PC-9 (cell line): ENCODE measurements at regions not wholly inside any gene's neighbourhood (a gene's known extent, or its start where the extent isn't known, plus 50 kb on each side); places are given as distances from the start of the nearest gene placed in this dataset.
"Not testable (repeated sequence)": the region's sequence is repeated elsewhere in the genome, so short reads cannot be mapped to it uniquely, and the experiment has no call there.

Source experiments
- BruUV-seq: library from RNA; stranded (reverse); fragments of 400-500 nt; replicated peaks from 2 replicates; lab custom pipeline; 2021; lab: Mats Ljungman, UMichigan
- CTCF ChIA-PET: fragments of 300-600 bp; sonication (Branson Sonifier 250); formaldehyde crosslinking; loops from one replicate; lab custom pipeline; 2022; ENCODE audit warnings: antibody characterized with exemption; lab: Charles Lee
- POLR2A ChIA-PET: fragments of 300-600 bp; sonication (Branson Sonifier 250); formaldehyde crosslinking; loops from one replicate; lab custom pipeline; 2022; ENCODE audit warnings: antibody characterized with exemption; ENCODE audit not compliant: unreplicated experiment; lab: Charles Lee
- DNase-seq, 2 experiments: peaks; one replicate each; pipeline versions ENCODE4 v3.0.0 to v3.0.0-alpha.2; 2015 to 2022; ENCODE audit warnings: mixed read lengths in 1 of 2
- H2AFZ ChIP-seq: fragments of 200-600 bp; sonication (generic); 2 replicates; pipeline ENCODE4 v1.8.1; 2017; ENCODE audit warnings: antibody characterized with exemption
- H3F3A ChIP-seq: fragments of 200-600 bp; sonication (generic); 2 replicates; pipeline ENCODE4 v1.8.1; 2017; ENCODE audit warnings: antibody characterized with exemption, mild to moderate bottlenecking, low read depth; ENCODE audit not compliant: insufficient read depth
- H3K27ac ChIP-seq: fragments of 200-600 bp; sonication (generic); 2 replicates; pipeline ENCODE4 v1.6.1; 2016; ENCODE audit warnings: mixed run types
- H3K27me3 ChIP-seq: fragments of 200-600 bp; sonication (generic); 2 replicates; pipeline ENCODE4 v1.6.1; 2016; ENCODE audit warnings: low read depth, mixed run types; ENCODE audit not compliant: insufficient read depth
- H3K36me3 ChIP-seq: fragments of 200-600 bp; sonication (generic); 2 replicates; pipeline ENCODE4 v1.6.1; 2016; ENCODE audit warnings: low read depth, mixed run types
- H3K4me1 ChIP-seq: fragments of 200-600 bp; sonication (generic); replicated peaks from 2 replicates; pipeline ENCODE4 v1.6.1; 2016; ENCODE audit warnings: mixed run types; ENCODE audit not compliant: insufficient read depth
- H3K4me2 ChIP-seq: fragments of 200-600 bp; sonication (generic); 2 replicates; pipeline ENCODE4 v1.6.1; 2017; ENCODE audit warnings: mixed run types
- H3K4me3 ChIP-seq: fragments of 200-600 bp; sonication (generic); 2 replicates; pipeline ENCODE4 v1.6.1; 2016; ENCODE audit warnings: mixed run types
- H3K79me2 ChIP-seq: fragments of 200-600 bp; sonication (generic); 2 replicates; pipeline ENCODE4 v1.6.1; 2017; ENCODE audit warnings: low read depth, mixed run types
- H3K9me2 ChIP-seq: fragments of 200-600 bp; sonication (generic); 2 replicates; pipeline ENCODE4 v1.8.1; 2017; ENCODE audit warnings: mild to moderate bottlenecking; ENCODE audit not compliant: insufficient read depth
- H3K9me3 ChIP-seq: fragments of 200-600 bp; sonication (generic); 2 replicates; pipeline ENCODE4 v1.8.1; 2016; ENCODE audit warnings: low read depth; ENCODE audit not compliant: insufficient read depth
- H4K20me1 ChIP-seq: fragments of 200-600 bp; sonication (generic); 2 replicates; pipeline ENCODE4 v1.8.1; 2017; ENCODE audit not compliant: insufficient read depth
- CTCF ChIP-seq: fragments of 200-600 bp; sonication (generic); conservative IDR thresholded peaks from 2 replicates; pipeline ENCODE4 v1.6.1; 2017; ENCODE audit warnings: mixed run types, antibody characterized with exemption, mild to moderate bottlenecking, moderate library complexity
- EZH2 ChIP-seq: fragments of 200-600 bp; sonication (generic); IDR thresholded peaks from 2 replicates; pipeline ENCODE4 v1.8.0; 2017; ENCODE audit warnings: antibody characterized with exemption, low read depth
- intact Hi-C: fragments of 100-400 bp; cut with micrococcal nuclease; formaldehyde crosslinking; loops from one replicate; pipeline ENCODE4 v1.10.0; 2022; ENCODE audit not compliant: unreplicated experiment

GRCh38 chr2:8609357-8609811 lies 72.5 kb upstream of the ID2 start:
- no peak for DNase-seq
- H3K9me2 ChIP-seq = no peaks in the 10 kb centered on the region
- intact Hi-C loops = no loop called here
- ChIA-PET CTCF (no interaction called here), POLR2A (no interaction called here)
- H3K4me1 ChIP-seq = no peaks in the 10 kb centered on the region
- no peak overlapping the region for H2AFZ ChIP-seq
- H3K4me3 ChIP-seq = no peak overlapping the region
- H3K9me3 ChIP-seq = no peaks in the 10 kb centered on the region
- no peaks in the 10 kb centered on the region for H3K36me3 ChIP-seq
- no TSS peak for BruUV-seq
- TF ChIP-seq EZH2 (no peak), CTCF (no peak)
- H3K79me2 ChIP-seq = no peaks in the 10 kb centered on the region
- H4K20me1 ChIP-seq = no peaks in the 10 kb centered on the region
- H3K27ac ChIP-seq = no peak overlapping the region
- no peaks in the 10 kb centered on the region for H3F3A ChIP-seq
- H3K27me3 ChIP-seq = peaks cover 92% of the 10 kb centered on the region
- no peak overlapping the region for H3K4me2 ChIP-seq

- H3K27ac ChIP-seq, intact Hi-C loops, H3K9me2 ChIP-seq, H3F3A ChIP-seq, POLR2A ChIA-PET, H3K79me2 ChIP-seq, BruUV-seq, H3K4me2 ChIP-seq, H3K9me3 ChIP-seq, H2AFZ ChIP-seq, DNase-seq, H3K4me1 ChIP-seq, H3K4me3 ChIP-seq, H3K36me3 ChIP-seq, H4K20me1 ChIP-seq: not testable (repeated sequence)
- H3K27me3 ChIP-seq = peaks cover 100% of the 10 kb centered on the region
- CTCF ChIA-PET = interaction anchor here (0.7 kb wide), 1 partner anchor 1221 kb away, joined by 6 read pairs; no protein-coding TSS in a partner anchor
Observed at GRCh38 chr2:8610775-8611174, 71.1 kb upstream of the ID2 start.

- H3K27me3 ChIP-seq = peaks cover 100% of the 10 kb centered on the region
- H3K79me2 ChIP-seq = no peaks in the 10 kb centered on the region
- CTCF ChIA-PET = interaction anchor here (0.7 kb wide), 1 partner anchor 1221 kb away, joined by 6 read pairs; no protein-coding TSS in a partner anchor
- H3K4me3 ChIP-seq = no peak overlapping the region
- H3K9me3 ChIP-seq = no peaks in the 10 kb centered on the region
- H2AFZ ChIP-seq = no peak overlapping the region
- H3K9me2 ChIP-seq = no peaks in the 10 kb centered on the region
- no peaks in the 10 kb centered on the region for H4K20me1 ChIP-seq
- no peak for TF ChIP-seq CTCF
- no peak for TF ChIP-seq EZH2
- BruUV-seq = no TSS peak
- DNase-seq = no peak
- no peak overlapping the region for H3K4me2 ChIP-seq
- H3K4me1 ChIP-seq = no peaks in the 10 kb centered on the region
- POLR2A ChIA-PET = no interaction called here
- no peaks in the 10 kb centered on the region for H3K36me3 ChIP-seq
- no peaks in the 10 kb centered on the region for H3F3A ChIP-seq
- no peak overlapping the region for H3K27ac ChIP-seq
- intact Hi-C loops = no loop called here
Observed at GRCh38 chr2:8611246-8611645, 70.6 kb upstream of the ID2 start.

GRCh38 chr2:8611700-8612099 lies 70.2 kb upstream of the ID2 start:
- H3K4me3 ChIP-seq = no peak overlapping the region
- no peak overlapping the region for H2AFZ ChIP-seq
- H3K36me3 ChIP-seq = no peaks in the 10 kb centered on the region
- H3K27me3 ChIP-seq = peaks cover 100% of the 10 kb centered on the region
- no peaks in the 10 kb centered on the region for H3K4me1 ChIP-seq
- no peak for DNase-seq
- no peak overlapping the region for H3K27ac ChIP-seq
- ChIA-PET POLR2A (no interaction called here), CTCF (no interaction called here)
- intact Hi-C loops = no loop called here
- H3K79me2 ChIP-seq = no peaks in the 10 kb centered on the region
- no peaks in the 10 kb centered on the region for H3F3A ChIP-seq
- no peak overlapping the region for H3K4me2 ChIP-seq
- no peaks in the 10 kb centered on the region for H3K9me2 ChIP-seq
- no peaks in the 10 kb centered on the region for H4K20me1 ChIP-seq
- TF ChIP-seq CTCF = no peak
- TF ChIP-seq EZH2 = no peak
- BruUV-seq = no TSS peak
- H3K9me3 ChIP-seq = no peaks in the 10 kb centered on the region
